ENCODE measurements at regions not wholly inside any gene's neighbourhood (a gene's known extent, or its start where the extent isn't known, plus 50 kb on each side); places are given as distances from the start of the nearest gene placed in this dataset.

DNA sequence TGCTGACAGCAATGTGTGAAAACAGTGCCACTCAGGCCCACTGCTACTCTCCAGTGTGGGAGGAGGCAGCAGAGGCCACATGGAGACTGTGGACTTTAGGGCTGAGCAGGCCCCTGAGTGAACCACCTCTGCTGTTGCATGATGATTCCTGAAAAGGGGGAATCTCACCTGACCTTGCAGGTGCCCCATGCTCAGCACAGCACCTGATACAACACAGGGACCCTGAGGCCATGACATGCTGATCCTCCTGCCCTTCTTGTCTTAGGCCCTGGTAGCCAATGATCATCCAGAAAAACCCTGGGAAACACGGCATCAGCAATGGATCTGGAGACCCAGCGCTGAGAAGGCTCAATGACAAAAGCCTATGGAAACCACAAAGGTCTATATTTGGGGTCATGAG lies 446.8 kb upstream of the MYT1L start:
- no peak for TF ChIP-seq POLR2A (IDR thresholded peaks at IDR 0.05)
- TF ChIP-seq, protein P1, sequence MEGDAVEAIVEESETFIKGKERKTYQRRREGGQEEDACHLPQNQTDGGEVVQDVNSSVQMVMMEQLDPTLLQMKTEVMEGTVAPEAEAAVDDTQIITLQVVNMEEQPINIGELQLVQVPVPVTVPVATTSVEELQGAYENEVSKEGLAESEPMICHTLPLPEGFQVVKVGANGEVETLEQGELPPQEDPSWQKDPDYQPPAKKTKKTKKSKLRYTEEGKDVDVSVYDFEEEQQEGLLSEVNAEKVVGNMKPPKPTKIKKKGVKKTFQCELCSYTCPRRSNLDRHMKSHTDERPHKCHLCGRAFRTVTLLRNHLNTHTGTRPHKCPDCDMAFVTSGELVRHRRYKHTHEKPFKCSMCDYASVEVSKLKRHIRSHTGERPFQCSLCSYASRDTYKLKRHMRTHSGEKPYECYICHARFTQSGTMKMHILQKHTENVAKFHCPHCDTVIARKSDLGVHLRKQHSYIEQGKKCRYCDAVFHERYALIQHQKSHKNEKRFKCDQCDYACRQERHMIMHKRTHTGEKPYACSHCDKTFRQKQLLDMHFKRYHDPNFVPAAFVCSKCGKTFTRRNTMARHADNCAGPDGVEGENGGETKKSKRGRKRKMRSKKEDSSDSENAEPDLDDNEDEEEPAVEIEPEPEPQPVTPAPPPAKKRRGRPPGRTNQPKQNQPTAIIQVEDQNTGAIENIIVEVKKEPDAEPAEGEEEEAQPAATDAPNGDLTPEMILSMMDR (IDR thresholded peaks at IDR 0.05) = no peak

Measured in suprapubic skin (tissue), 3 donors.